SK-N-SH treated with all-trans-retinoic acid at 6 μM for 48 hours (cell line): ENCODE measurements at regions not wholly inside any gene's neighbourhood (a gene's known extent, or its start where the extent isn't known, plus 50 kb on each side); places are given as distances from the start of the nearest gene placed in this dataset.

Experiments
- ATAC-seq: fragments of 200-7000 bp; cut with Tn5 transposase; 3 replicates; pipeline ENCODE4 v1.9.1; 2020; ENCODE audit warnings: mild to moderate bottlenecking, moderate library complexity
- BACH2 ChIP-seq: fragments of 250-450 bp; sonication (Bioruptor Pico); IDR thresholded peaks from 2 replicates; pipeline ENCODE4 v1.9.0; 2021; ENCODE audit warnings: mild to moderate bottlenecking, borderline replicate concordance
- CREB5 ChIP-seq: fragments of 250-450 bp; sonication (Bioruptor Pico); IDR thresholded peaks from 2 replicates; pipeline ENCODE4 v1.5.1; 2020; ENCODE audit warnings: low read depth, mild to moderate bottlenecking, moderate library complexity
- CSDC2 ChIP-seq: fragments of 250-450 bp; sonication (Bioruptor Pico); IDR thresholded peaks from 2 replicates; pipeline ENCODE4 v1.5.0; 2020; ENCODE audit warnings: mild to moderate bottlenecking, moderate library complexity
- CSRNP3 ChIP-seq: fragments of 250-450 bp; sonication (Bioruptor Pico); IDR thresholded peaks from 2 replicates; pipeline ENCODE4 v1.5.1; 2021; ENCODE audit warnings: mild to moderate bottlenecking, moderate library complexity
- ESRRG ChIP-seq: fragments of 250-450 bp; sonication (Bioruptor Pico); IDR thresholded peaks from 2 replicates; pipeline ENCODE4 v1.6.1; 2021; ENCODE audit warnings: mild to moderate bottlenecking
- GLIS3 ChIP-seq: fragments of 250-450 bp; sonication (Bioruptor Pico); IDR thresholded peaks from 2 replicates; pipeline ENCODE4 v1.5.0; 2020; ENCODE audit warnings: mild to moderate bottlenecking, moderate library complexity
- OSR1 ChIP-seq: fragments of 250-450 bp; sonication (Bioruptor Pico); IDR thresholded peaks from 2 replicates; pipeline ENCODE4 v1.8.0; 2022; ENCODE audit warnings: moderate library complexity, mild to moderate bottlenecking, inconsistent platforms
- PATZ1 ChIP-seq: fragments of 250-450 bp; sonication (Bioruptor Pico); IDR thresholded peaks from 2 replicates; pipeline ENCODE4 v1.8.0; 2020; ENCODE audit warnings: mild to moderate bottlenecking, moderate library complexity, borderline replicate concordance
- PPARA ChIP-seq: fragments of 250-450 bp; sonication (Bioruptor Pico); IDR thresholded peaks from 2 replicates; pipeline ENCODE4 v1.5.0; 2020; ENCODE audit warnings: mild to moderate bottlenecking, borderline replicate concordance
- RARB ChIP-seq: fragments of 250-450 bp; sonication (Bioruptor Pico); IDR thresholded peaks from 2 replicates; pipeline ENCODE4 v1.8.0; 2021; ENCODE audit warnings: mild to moderate bottlenecking, moderate library complexity
- SNAI2 ChIP-seq: fragments of 250-450 bp; sonication (Bioruptor Pico); IDR thresholded peaks from 2 replicates; pipeline ENCODE4 v1.5.0; 2020; ENCODE audit warnings: mild to moderate bottlenecking, moderate library complexity
- TCF4 ChIP-seq: fragments of 250-450 bp; sonication (Bioruptor Pico); IDR thresholded peaks from 2 replicates; pipeline ENCODE4 v1.8.0; 2021; ENCODE audit warnings: mild to moderate bottlenecking, moderate library complexity, borderline replicate concordance
- TSHZ2 ChIP-seq: fragments of 250-450 bp; sonication (Bioruptor Pico); IDR thresholded peaks from 2 replicates; pipeline ENCODE4 v1.5.0; 2020; ENCODE audit warnings: mild to moderate bottlenecking, moderate library complexity
- ZFP3 ChIP-seq: fragments of 250-450 bp; sonication (Bioruptor Pico); IDR thresholded peaks from 2 replicates; pipeline ENCODE4 v1.5.0; 2020; ENCODE audit warnings: mild to moderate bottlenecking, moderate library complexity
- ZNF565 ChIP-seq: fragments of 450-650 bp; formaldehyde crosslinking; conservative IDR thresholded peaks from 2 replicates; pipeline ENCODE4 v1.5.0; 2020; ENCODE audit warnings: low read depth, mild to moderate bottlenecking, moderate library complexity
- ZNF70 ChIP-seq: fragments of 450-650 bp; formaldehyde crosslinking; IDR thresholded peaks from 2 replicates; pipeline ENCODE4 v1.5.0; 2020; ENCODE audit warnings: mild to moderate bottlenecking, moderate library complexity
- TF ChIP-seq, protein P1 (sequence below): fragments of 250-450 bp; sonication (Bioruptor Pico); IDR thresholded peaks from 2 replicates; pipeline ENCODE4 v1.8.0; 2021; ENCODE audit warnings: low read depth, mild to moderate bottlenecking, moderate library complexity, borderline replicate concordance

DNA sequence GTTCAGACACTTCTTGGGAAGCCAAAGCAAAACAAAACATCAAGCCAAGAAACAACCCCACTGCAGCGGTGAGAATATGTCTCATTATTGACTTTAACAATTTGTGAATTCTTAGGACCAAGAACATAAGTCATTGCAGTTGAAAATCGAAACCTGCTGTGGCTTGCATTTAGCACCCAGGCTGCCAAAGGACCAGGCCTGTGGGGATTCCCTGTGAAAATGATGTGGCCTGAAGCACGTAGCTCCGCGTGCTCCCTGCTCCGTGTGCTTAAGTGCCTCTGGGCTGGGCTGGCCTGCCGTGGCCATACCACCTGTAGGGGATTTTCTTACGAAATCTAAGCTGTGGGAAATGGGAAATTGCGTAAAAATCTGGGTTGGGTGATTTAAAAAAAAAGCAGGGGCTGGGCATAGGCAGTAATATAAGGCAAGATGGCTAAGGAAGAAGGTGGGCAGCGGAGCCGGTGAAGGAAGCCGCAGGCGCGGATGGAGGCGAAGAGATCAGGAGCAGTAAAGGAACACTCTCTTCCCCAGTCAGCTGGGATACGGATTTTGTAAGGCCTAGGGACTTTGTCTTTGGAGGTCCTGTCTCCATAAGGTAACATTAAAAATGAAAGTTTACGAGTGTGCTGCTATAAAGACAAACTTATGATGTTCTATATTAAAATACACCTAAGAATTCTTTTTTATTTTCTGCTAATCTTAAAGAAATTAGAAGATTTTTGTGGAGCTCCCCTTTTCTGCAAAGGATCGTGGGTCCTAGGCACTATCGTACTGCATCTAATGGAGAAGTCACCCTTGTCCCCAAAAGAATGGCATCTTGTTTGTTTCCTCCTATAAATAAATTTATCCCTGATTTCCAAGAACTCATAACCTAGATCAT, 189.6 kb upstream of the SEMA6A start:
- no peak for ATAC-seq
- TF ChIP-seq PATZ1 (CRISPR knock-in tag): no peak
- no peak for TF ChIP-seq PPARA
- TF ChIP-seq CREB5 (CRISPR knock-in tag): no peak
- TF ChIP-seq BACH2 (CRISPR knock-in tag): no peak
- no peak for TF ChIP-seq ZFP3 (CRISPR knock-in tag)
- no peak for TF ChIP-seq CSRNP3 (CRISPR knock-in tag)
- TF ChIP-seq ESRRG (CRISPR knock-in tag): no peak
- TF ChIP-seq ZNF70 (CRISPR knock-in tag): no peak
- TF ChIP-seq ZNF565 (CRISPR knock-in tag): no peak
- no peak for TF ChIP-seq RARB
- TF ChIP-seq SNAI2 (CRISPR knock-in tag): no peak
- TF ChIP-seq CSDC2 (CRISPR knock-in tag): no peak
- no peak for TF ChIP-seq TSHZ2 (CRISPR knock-in tag)
- no peak for TF ChIP-seq TCF4
- TF ChIP-seq GLIS3 (CRISPR knock-in tag): no peak
- TF ChIP-seq, protein P1, sequence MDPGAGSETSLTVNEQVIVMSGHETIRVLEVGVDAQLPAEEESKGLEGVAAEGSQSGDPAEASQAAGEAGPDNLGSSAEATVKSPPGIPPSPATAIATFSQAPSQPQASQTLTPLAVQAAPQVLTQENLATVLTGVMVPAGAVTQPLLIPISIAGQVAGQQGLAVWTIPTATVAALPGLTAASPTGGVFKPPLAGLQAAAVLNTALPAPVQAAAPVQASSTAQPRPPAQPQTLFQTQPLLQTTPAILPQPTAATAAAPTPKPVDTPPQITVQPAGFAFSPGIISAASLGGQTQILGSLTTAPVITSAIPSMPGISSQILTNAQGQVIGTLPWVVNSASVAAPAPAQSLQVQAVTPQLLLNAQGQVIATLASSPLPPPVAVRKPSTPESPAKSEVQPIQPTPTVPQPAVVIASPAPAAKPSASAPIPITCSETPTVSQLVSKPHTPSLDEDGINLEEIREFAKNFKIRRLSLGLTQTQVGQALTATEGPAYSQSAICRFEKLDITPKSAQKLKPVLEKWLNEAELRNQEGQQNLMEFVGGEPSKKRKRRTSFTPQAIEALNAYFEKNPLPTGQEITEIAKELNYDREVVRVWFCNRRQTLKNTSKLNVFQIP (CRISPR knock-in tag): no peak

DNA sequence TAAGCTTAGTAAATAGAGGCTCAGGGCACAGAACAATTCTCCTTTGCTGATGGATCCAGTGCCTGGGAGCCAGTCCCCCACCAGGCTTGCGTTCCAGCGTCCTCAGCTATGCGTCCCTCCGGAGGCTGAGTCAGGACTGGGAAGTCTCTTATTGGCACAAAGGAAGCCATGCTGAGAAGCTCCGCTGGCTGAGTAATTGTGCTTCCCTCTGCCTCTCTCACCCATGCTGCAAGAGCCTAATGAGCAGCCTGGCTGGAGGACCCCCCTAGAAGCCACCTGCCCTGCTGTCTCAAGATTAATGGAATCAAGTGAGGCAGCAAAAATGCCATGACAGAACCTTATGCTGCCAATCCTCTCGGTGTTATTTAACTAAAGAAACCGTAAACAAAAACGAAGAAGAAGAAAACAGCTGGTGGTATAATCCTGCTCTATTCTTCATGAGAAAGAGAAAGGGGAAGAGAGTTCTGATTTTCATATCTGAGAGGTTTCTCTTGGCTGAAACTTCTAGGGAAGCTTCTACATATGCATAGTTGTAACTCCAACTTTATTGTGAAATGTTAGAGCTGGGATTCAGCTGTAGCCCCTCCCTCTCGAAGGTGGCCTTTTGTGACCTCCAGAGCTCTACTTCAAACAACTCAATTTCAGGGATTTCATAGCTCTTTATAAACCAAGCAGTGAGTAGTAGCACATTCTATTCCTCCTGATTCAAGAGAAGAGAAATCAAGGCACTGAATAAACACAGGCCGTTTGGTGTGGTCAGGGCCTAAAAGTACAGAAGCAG, 185.4 kb upstream of the SEMA6A start:
- TF ChIP-seq ESRRG (CRISPR knock-in tag) (no peak), PATZ1 (CRISPR knock-in tag) (no peak), OSR1 (CRISPR knock-in tag) (no peak)
- TF ChIP-seq, all 23 proteins: peak for 0
- ATAC-seq: no peak
